HCT116 (cell line): ENCODE measurements at regions not wholly inside any gene's neighbourhood (a gene's known extent, or its start where the extent isn't known, plus 50 kb on each side); places are given as distances from the start of the nearest gene placed in this dataset.

Source experiments
- CEBPB ChIP-seq: IDR thresholded peaks from 2 replicates; pipeline ENCODE4 v1.6.1; 2012; ENCODE audit warnings: low read depth
- EZH2phosphoT487 ChIP-seq: fragments of 200-600 bp; IDR thresholded peaks from 2 replicates; pipeline ENCODE4 v1.6.1; 2018; ENCODE audit warnings: antibody characterized with exemption, borderline replicate concordance
- MAX ChIP-seq: IDR thresholded peaks from 2 replicates; pipeline ENCODE4 v1.6.1; 2012
- POLR2A ChIP-seq: IDR thresholded peaks from 2 replicates; pipeline ENCODE4 v1.7.0; 2011; ENCODE audit warnings: borderline replicate concordance; ENCODE audit not compliant: insufficient read depth, insufficient read length; ENCODE audit errors: extremely low read depth
- POLR2AphosphoS5 ChIP-seq: IDR thresholded peaks from 2 replicates; pipeline ENCODE4 v1.6.1; 2011; ENCODE audit warnings: mild to moderate bottlenecking, low read depth, low read length, moderate library complexity
- SIN3A ChIP-seq: IDR thresholded peaks from 2 replicates; pipeline ENCODE4 v1.6.1; 2012; ENCODE audit warnings: low read depth
- YY1 ChIP-seq: IDR thresholded peaks from 2 replicates; pipeline ENCODE4 v1.6.1; 2011; ENCODE audit warnings: low read length, low read depth, moderate library complexity, mild to moderate bottlenecking; ENCODE audit not compliant: insufficient replicate concordance; ENCODE audit errors: extremely low read depth
- ZBTB33 ChIP-seq: IDR thresholded peaks from 2 replicates; pipeline ENCODE4 v1.6.1; 2011; ENCODE audit warnings: mild to moderate bottlenecking, low read length, moderate library complexity; ENCODE audit not compliant: insufficient replicate concordance; ENCODE audit errors: extremely low read depth
- ZNF274 ChIP-seq: fragments of 200-500 bp; sonication (Bioruptor generic); IDR thresholded peaks from 2 replicates; pipeline ENCODE4 v1.6.1; 2014; ENCODE audit warnings: mild to moderate bottlenecking, low read depth, low read length, inconsistent platforms
- TF ChIP-seq, protein P1 (sequence below), 3 experiments: fragments of 200-600 bp in 1 of 3; sonication (generic) in 1 of 3; IDR thresholded peaks in 2 of 3; conservative IDR thresholded peaks in 1 of 3; 2 replicates each; pipeline ENCODE4 v1.5.1; 2012 to 2017; ENCODE audit warnings: low read depth in 2 of 3, low read length in 2 of 3, antibody characterized with exemption in 1 of 3, borderline replicate concordance in 1 of 3, control low read depth in 1 of 3, mild to moderate bottlenecking in 1 of 3, mixed read lengths in 1 of 3, mixed run types in 1 of 3, moderate library complexity in 1 of 3; ENCODE audit not compliant: insufficient read depth in 1 of 3

DNA sequence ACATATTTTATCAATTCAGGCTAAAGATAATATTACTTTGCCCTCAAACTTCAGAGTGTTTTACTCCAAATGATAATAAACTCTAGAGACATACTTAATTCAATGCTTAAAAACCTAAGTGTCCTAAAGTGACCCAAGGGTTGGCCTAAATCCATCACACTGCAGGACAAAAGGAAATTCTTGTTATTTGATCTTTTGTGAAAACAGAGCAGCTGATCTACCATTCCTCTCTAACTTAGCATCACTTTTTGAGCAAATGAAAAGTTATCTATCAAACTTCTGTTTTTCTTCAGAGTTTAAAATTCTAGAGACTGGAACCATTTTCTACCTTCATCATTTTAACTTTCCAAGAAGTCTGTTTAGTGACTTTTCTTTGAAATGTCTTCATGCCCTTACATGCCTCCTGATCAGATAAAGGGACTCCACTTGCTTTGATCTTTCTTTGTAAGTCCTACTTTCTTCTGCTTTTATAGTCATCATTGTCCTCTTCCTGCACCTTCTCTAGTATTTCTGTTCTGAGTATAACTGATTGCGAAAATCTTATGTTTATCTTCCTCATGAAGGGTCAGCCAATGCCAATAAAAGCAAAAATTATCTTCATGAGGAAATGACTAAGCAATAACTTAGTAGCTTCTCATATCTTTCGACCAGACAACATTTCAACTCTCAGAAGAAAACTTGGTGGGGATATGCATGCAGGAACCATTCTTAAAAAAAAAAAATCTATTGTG is 378.7 kb upstream of the TGFBR2 start:
- TF ChIP-seq POLR2A = no peak
- TF ChIP-seq, protein P1, sequence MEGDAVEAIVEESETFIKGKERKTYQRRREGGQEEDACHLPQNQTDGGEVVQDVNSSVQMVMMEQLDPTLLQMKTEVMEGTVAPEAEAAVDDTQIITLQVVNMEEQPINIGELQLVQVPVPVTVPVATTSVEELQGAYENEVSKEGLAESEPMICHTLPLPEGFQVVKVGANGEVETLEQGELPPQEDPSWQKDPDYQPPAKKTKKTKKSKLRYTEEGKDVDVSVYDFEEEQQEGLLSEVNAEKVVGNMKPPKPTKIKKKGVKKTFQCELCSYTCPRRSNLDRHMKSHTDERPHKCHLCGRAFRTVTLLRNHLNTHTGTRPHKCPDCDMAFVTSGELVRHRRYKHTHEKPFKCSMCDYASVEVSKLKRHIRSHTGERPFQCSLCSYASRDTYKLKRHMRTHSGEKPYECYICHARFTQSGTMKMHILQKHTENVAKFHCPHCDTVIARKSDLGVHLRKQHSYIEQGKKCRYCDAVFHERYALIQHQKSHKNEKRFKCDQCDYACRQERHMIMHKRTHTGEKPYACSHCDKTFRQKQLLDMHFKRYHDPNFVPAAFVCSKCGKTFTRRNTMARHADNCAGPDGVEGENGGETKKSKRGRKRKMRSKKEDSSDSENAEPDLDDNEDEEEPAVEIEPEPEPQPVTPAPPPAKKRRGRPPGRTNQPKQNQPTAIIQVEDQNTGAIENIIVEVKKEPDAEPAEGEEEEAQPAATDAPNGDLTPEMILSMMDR (IDR thresholded peaks at IDR 0.05 in 2 of 3, conservative IDR thresholded peaks at IDR 0.05 in 1 of 3; ENCODE audit: borderline replicate concordance in 1 of 3, insufficient read depth in 1 of 3, low read depth in 2 of 3, low read length in 2 of 3) = no peak
- no peak for TF ChIP-seq ZNF274
- TF ChIP-seq MAX = no peak
- TF ChIP-seq EZH2phosphoT487 = no peak
- no peak for TF ChIP-seq YY1
- TF ChIP-seq SIN3A = peak; percentile 34; the same call in 1 of the 2 replicates
- no peak for TF ChIP-seq ZBTB33
- no peak for TF ChIP-seq POLR2AphosphoS5
- TF ChIP-seq CEBPB = peak; percentile 92
